WERI-Rb-1 (cell line): ENCODE measurements at regions not wholly inside any gene's neighbourhood (a gene's known extent, or its start where the extent isn't known, plus 50 kb on each side); places are given as distances from the start of the nearest gene placed in this dataset.

Source experiments
- DNase-seq: peaks from one replicate; pipeline ENCODE4 v3.0.0-alpha.2; 2020
- H3K27ac ChIP-seq: fragments of 250-450 bp; sonication (Bioruptor Pico); 2 replicates; pipeline ENCODE4 v1.5.1; 2020; ENCODE audit warnings: mild to moderate bottlenecking, moderate library complexity
- H3K27me3 ChIP-seq: fragments of 250-450 bp; sonication (Bioruptor Pico); 2 replicates; pipeline ENCODE4 v1.5.1; 2021; ENCODE audit warnings: mild to moderate bottlenecking, low read depth, moderate library complexity; ENCODE audit not compliant: insufficient read depth, severe bottlenecking
- H3K36me3 ChIP-seq: fragments of 250-450 bp; sonication (Bioruptor Pico); 2 replicates; pipeline ENCODE4 v1.5.1; 2020; ENCODE audit warnings: mild to moderate bottlenecking, moderate library complexity
- H3K4me3 ChIP-seq: 2 replicates; pipeline ENCODE4 v1.5.1; 2011; ENCODE audit warnings: low read depth, mild to moderate bottlenecking, control low read depth, low read length
- H3K9me3 ChIP-seq: fragments of 250-450 bp; sonication (Bioruptor Pico); 2 replicates; pipeline ENCODE4 v1.5.1; 2021; ENCODE audit warnings: mild to moderate bottlenecking, moderate library complexity; ENCODE audit not compliant: severe bottlenecking
- CTCF ChIP-seq: IDR thresholded peaks from 2 replicates; pipeline ENCODE4 v1.5.1; 2011; ENCODE audit warnings: low read depth, mild to moderate bottlenecking, control low read depth, inconsistent platforms, low read length

GRCh38 chr21:22885079-22885478 lies 1886.9 kb downstream of the NCAM2 start:
- H3K27ac ChIP-seq, result no peak overlapping the region
- H3K27me3 ChIP-seq, result no peaks in the 10 kb centered on the region
- no peak for DNase-seq
- TF ChIP-seq CTCF, result no peak
- no peaks in the 10 kb centered on the region for H3K9me3 ChIP-seq
- no peaks in the 10 kb centered on the region for H3K36me3 ChIP-seq
- no peak overlapping the region for H3K4me3 ChIP-seq

GRCh38 chr21:22885614-22886013 lies 1887.4 kb downstream of the NCAM2 start:
- H3K4me3 ChIP-seq, result no peak overlapping the region
- DNase-seq, result no peak
- no peaks in the 10 kb centered on the region for H3K9me3 ChIP-seq
- H3K27ac ChIP-seq, result no peak overlapping the region
- TF ChIP-seq CTCF, result no peak
- no peaks in the 10 kb centered on the region for H3K36me3 ChIP-seq
- no peaks in the 10 kb centered on the region for H3K27me3 ChIP-seq

- H3K27me3 ChIP-seq, result no peaks in the 10 kb centered on the region
- no peak overlapping the region for H3K4me3 ChIP-seq
- no peaks in the 10 kb centered on the region for H3K9me3 ChIP-seq
- TF ChIP-seq CTCF, result no peak
- DNase-seq, result no peak
- H3K36me3 ChIP-seq, result no peaks in the 10 kb centered on the region
- H3K27ac ChIP-seq, result no peak overlapping the region
Measured at GRCh38 chr21:22889445-22889844, 1891.2 kb downstream of the NCAM2 start.

- Histone ChIP-seq H3K9me3 (no peaks in the 10 kb centered on the region), H3K36me3 (no peaks in the 10 kb centered on the region), H3K4me3 (no peak overlapping the region), H3K27me3 (no peaks in the 10 kb centered on the region), H3K27ac (no peak overlapping the region)
- no peak for TF ChIP-seq CTCF
- DNase-seq, result no peak
Measured at GRCh38 chr21:22890656-22891055, 1892.4 kb downstream of the NCAM2 start.

GRCh38 chr21:22892028-22892427 lies 1893.8 kb downstream of the NCAM2 start:
- no peak for DNase-seq
- no peaks in the 10 kb centered on the region for H3K36me3 ChIP-seq
- no peak overlapping the region for H3K4me3 ChIP-seq
- TF ChIP-seq CTCF, result no peak
- H3K27ac ChIP-seq, result no peak overlapping the region
- no peaks in the 10 kb centered on the region for H3K27me3 ChIP-seq
- no peaks in the 10 kb centered on the region for H3K9me3 ChIP-seq

GRCh38 chr21:22892740-22893139 lies 1894.5 kb downstream of the NCAM2 start:
- H3K27ac ChIP-seq, result no peak overlapping the region
- H3K9me3 ChIP-seq, result no peaks in the 10 kb centered on the region
- H3K4me3 ChIP-seq, result no peak overlapping the region
- TF ChIP-seq CTCF, result no peak
- DNase-seq, result no peak
- H3K36me3 ChIP-seq, result no peaks in the 10 kb centered on the region
- H3K27me3 ChIP-seq, result no peaks in the 10 kb centered on the region
